C4-2B (cell line): ENCODE measurements at regions not wholly inside any gene's neighbourhood (a gene's known extent, or its start where the extent isn't known, plus 50 kb on each side); places are given as distances from the start of the nearest gene placed in this dataset.

Experiments
- CTCF ChIP-seq: fragments of 450-650 bp; conservative IDR thresholded peaks from 2 replicates; pipeline ENCODE4 v1.5.1; 2017; ENCODE audit warnings: mild to moderate bottlenecking
- ZFX ChIP-seq: fragments of 450-650 bp; IDR thresholded peaks from 2 replicates; pipeline ENCODE4 v1.6.1; 2017

GRCh38 chr4:54495091-54495490 is 162.7 kb upstream of the KIT start:
- TF ChIP-seq CTCF (no peak), ZFX (no peak)
